HG02885 (cell line): ENCODE measurements at regions not wholly inside any gene's neighbourhood (a gene's known extent, or its start where the extent isn't known, plus 50 kb on each side); places are given as distances from the start of the nearest gene placed in this dataset.
A peak's percentile ranks its signal among the peaks of the same experiment; 100 is the strongest.
"Not testable (repeated sequence)": the region's sequence is repeated elsewhere in the genome, so short reads cannot be mapped to it uniquely, and the experiment has no call there.

Experiments
- ATAC-seq: cut with Tn5 transposase; IDR thresholded peaks from one replicate; pipeline ENCODE4 v1.9.1; 2021; ENCODE audit warnings: mild to moderate bottlenecking; ENCODE audit not compliant: unreplicated experiment, poor library complexity

DNA sequence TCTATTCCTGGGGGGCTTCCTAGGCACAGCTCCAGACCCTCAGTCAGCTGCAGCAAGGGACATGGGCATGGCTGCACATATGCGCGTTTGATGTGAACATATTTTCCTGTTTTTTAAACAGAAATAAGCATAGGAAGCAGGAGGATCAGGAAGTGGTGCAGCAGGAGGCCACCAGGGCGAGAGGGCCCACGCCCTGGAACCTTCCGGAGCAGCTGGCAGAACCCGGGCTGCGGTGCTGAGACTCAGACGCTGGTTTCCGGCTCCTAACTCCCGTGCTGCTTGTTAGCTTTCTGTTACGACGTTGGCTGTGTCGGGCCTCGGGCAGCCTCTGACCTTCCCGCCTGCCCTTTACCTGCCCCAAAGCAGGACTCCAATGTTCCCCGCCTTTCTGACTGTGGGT is 5399.5 kb upstream of the TPTE start:
- ATAC-seq = not testable (repeated sequence)

DNA sequence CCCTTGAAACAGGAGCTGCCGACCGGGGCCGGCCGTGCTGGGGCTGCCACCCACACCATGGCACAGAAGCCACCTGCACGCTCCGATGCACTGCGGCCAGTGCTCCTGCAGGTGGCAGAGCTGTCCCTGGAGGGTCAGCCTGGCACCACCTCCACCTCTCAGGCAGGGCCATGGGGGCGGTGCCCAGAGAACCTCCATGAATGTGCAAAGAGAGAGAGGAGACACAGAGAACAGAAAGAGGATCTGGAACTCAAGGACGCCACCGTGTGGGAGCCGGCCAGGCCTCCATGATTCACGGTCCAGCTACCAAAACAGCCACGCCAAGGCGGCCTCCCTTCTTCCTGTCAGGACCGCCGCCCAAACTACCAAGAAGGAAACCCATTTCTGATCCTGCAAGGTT is 5397.7 kb upstream of the TPTE start:
- ATAC-seq = not testable (repeated sequence)

DNA sequence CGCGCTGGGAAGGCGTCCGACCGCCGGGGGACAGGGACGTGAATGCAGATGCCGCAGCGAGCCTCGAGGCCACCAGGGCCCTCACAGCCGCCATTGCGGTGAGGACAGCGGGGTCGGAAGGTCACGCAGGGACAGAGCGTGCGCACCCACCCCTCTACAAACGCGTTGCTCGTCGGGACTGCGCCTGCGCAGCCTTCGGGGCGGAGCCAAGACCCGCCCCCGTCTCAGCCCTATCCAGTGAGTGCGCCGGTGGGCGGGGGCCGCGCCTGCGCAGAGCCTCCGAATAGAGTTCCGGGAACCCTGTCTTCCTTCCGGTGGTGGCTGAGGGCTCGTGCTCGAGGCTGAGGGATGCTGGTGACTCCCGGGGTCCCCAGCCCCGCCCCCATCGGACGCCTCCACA is 5393.1 kb upstream of the TPTE start:
- ATAC-seq = peak; percentile 93

DNA sequence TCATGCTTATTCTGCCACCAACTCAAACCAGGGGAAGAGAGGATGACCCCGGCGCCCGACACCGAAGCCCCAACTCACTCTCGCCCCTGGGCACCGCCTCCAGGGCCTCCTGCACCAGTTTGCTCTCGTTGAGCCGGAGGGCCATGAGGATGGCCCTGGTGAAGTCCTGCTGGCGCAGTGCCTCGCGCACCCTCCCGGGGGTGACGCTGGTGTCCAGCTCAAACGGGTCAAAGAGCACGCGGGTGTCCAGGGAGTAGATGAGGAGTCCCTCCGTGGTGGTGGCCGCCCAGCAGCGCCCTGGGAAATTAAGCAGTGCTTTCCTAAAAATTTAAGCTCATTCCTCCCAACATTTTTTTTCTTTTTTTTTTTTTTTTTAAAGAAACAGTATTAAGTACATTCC is 5387.6 kb upstream of the TPTE start:
- ATAC-seq = not testable (repeated sequence)

DNA sequence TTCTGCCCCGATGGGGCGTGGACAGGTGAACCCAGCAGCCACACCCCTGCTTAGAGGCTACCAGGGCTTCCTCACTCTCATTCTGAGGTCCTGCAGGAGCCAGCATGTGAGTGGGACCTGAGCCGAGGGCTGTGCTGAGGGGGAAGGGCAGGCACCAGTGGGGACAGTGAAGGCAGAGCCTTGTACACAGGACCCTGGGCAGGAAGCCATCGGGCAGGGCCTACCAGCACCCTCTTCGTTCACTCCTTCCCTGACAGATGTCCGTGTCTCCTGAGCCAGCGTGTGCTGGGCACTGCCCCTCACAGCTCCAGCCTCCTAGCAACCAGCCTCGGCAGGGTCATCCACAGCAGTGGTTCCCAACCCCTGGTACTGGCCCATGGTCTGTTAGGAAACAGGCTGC is 5385.0 kb upstream of the TPTE start:
- not testable (repeated sequence) for ATAC-seq

DNA sequence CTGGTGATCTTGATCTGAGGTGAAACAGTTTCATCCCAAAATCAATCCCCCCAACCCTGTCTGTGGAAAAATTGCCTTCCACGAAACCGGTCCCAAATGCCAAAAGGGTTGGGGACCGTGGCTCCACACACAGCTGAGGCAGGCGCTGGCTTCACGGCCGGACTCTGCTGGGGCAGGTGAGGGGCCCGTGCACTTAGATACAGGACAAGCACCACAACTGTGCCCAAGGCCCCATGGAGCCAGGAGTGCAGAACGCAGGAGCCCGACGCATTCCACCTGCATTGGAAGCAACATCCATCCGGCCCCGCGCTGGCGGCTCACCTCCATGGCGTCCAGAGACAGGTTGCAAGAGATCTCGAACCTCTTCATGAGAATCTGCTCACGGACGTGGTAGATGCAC is 5384.4 kb upstream of the TPTE start:
- not testable (repeated sequence) for ATAC-seq

DNA sequence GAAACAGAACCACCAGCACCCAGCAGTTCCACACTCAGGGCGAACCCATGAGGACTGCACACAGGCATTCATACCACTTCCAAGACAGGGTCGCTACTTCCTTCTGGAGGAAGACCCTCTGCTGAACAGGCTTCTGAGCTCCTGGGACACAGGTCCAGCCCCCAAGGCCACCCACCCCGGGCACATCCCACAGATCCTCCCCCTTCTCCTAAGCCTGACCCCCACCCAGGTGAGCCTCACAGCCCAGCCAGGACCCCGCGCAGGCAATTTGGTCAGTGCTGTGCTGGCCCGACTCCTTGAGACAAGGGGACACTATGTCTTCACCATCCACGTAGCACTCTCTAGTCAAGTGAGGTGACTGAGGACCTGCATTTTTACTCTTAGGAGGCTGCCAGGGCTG is 5382.7 kb upstream of the TPTE start:
- not testable (repeated sequence) for ATAC-seq

DNA sequence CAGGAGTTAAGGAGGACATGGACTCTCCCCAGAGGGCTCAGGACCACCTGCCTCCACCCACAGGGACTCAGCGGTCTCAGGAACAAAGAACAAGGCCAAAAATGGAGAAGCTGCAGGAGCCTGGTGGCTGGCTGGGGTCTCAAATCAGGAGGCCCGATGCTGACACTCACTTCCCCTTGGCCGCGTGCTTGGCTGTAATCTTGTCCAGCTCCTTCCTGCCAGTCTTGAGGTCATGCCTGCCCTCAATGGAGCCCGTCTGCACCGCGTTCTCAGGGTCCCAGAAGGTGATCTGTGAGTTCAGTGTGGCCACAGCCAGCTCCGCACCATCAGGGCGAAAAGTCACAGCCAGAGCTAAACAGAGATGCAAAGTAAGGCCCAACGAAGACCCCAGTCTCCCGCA is 5381.9 kb upstream of the TPTE start:
- ATAC-seq = not testable (repeated sequence)

DNA sequence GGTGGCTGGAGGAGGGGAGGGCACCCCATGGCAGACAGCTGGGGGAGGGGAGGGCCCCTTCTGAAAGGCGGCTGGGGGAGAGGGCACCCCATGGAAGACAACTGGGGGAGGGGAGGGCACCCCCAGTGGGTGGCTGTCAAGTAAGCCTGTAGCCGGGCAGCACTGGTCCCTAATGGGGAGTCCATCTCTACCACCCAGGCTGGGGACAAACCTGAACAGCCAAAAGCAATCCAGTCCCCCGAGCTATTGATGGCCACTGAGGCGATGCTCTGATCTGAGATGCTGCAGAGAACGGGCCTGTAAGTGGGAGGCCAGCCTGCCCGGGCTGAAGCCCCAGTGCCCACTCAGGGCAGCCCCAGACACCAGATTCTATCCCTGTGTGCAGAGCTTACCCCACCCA is 5378.4 kb upstream of the TPTE start:
- ATAC-seq = not testable (repeated sequence)

DNA sequence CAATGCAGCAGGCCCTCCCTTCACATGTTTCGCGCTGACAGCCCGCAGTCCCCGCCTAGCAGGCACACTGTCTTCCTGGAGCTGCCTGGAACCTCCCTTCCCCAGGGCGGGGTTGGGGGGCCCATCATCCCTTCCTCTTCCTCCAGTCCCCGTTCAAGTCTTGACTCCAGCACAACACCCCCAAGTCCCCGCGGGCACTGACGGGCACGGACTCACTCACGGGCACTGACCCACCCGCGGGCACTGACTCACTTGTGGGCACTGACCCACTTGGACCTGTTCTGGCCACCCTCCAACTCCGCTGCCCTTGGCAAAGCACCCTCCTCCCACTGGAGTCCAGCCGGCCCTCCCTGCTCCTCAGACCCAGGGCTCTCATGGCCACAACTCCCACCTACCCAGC is 5376.7 kb upstream of the TPTE start:
- not testable (repeated sequence) for ATAC-seq

DNA sequence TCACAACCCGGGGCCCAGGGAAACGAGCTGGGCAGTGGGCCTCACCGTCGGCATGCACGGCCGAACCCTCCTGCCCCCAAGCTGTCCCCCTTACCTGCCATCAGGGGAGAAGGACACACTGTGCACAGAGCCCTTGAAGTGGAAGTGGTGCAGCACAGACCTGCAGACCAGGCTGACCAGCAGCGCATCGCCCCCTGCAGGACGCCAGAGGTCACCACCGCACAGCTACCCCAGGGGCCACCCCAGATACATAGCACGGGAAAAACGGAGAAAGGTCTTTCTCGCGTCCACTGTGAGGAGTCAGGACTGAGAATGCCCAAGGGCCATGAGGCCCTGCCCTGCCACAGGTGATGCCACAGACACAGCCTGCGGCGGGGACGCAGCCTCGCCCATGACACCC is 5373.7 kb upstream of the TPTE start:
- not testable (repeated sequence) for ATAC-seq

DNA sequence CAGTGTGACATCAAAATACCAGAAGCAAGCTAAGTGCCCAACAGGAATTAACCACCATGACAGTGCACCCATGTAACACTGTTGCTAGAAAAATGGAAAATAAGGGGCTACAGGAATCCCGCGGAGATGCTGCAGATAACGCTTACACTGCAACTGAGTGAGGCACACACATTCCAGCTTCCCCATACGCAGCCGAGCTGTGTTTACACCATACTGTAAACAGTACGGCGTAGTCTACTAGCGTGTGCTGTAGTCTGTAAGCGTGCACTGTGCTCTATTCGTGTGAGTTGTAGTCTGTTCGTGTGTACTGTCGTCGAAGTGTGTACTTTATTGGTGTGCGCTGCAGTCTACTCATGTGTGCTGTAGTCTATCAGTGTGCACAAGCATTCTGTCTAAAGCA is 5372.2 kb upstream of the TPTE start:
- not testable (repeated sequence) for ATAC-seq

DNA sequence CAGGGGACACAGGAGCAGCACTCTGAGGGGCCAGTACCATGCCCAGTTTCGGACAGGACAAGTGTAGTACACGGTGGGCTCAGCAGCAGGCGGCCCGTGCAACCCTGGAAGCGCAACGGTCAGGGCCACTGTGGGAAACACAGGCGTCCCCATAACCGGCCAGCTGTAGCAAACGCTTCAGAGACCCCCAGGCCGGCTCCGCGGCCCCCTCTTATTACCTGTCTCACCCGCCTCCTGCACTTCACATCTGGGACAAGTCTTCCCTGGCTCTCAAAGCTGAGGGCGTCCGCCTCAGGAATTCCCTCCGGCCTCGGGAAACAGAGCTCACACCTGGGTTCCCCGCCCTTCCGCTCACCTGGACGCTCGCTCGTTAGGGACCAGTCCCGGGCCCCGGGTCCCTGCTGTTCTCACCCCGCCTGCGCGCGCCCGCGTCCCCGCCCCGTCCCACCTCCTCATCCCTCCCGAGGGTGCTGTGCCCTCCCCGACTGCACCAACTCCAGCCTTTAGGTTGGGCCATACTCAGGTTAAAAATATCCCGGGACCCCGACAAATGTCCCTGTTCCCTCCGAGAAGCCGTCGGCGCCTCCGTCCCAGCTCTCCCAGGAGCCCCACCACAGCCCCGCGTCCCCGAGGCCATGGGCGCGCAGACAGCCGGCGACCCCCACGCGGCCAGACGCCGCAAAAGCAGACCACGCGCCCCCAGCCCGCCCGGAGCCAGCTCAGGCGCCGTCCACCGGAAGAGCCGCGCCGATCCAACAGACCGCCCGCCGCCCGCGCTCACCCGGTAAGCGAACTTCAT is 5367.3 kb upstream of the TPTE start:
- ATAC-seq = not testable (repeated sequence)

DNA sequence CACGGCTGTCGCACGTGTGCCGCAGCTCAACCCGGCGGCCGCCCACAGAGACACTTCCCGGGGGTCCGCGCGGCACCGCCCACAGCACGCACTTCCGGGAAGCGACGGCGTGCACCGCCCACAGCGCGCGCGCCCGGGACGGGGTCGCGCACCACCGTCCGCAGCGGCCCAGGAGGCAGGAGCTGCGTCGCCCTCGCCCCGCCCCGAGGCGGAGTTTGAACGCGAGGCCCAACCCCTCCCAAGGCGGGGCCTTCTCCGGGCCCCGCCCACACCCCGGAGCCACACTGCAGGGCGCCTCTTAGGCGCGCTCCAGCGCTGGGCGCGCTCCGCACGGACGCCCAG is 5366.8 kb upstream of the TPTE start:
- peak; percentile 98 for ATAC-seq

DNA sequence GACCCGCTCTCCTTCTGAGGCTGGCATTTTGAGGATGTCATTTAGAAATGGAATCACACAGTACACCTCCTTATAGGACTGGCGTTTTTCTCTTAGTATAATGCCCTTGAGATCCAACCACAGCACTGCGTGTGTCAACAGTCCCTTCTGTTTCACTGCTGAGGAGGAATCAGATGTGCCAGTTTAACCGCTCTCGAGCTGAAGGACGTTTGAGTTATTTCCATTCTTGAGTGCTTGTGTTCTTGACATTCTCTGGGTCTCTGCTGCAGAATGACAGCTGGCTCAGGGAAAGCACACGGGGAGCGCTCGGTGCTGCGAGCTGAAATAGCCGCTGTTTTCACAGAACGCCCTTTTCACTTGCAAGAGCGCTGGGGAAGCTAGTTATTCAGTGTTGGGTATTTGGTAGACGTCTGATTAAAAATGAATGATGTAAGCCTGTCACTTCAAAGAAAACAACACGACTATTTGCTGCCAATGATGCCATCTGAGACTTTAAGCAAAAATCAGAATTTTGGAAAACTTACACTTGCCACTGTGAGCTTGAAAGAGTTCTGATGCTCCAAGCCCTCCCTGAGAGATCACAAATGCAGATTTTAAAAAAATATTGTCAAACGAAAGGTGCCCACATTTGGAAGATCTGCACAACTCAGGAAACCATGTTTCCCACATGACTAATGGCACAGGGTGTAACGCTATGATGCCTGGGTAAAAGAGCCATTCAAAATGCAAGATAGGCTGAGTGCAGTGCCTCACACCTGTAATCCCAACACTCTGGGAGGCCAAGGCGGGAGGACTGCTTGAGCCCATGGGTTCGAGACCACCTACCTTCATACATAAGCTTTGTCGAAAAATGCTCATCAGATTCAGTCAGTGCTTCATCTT is 5358.4 kb upstream of the TPTE start:
- ATAC-seq = not testable (repeated sequence)

DNA sequence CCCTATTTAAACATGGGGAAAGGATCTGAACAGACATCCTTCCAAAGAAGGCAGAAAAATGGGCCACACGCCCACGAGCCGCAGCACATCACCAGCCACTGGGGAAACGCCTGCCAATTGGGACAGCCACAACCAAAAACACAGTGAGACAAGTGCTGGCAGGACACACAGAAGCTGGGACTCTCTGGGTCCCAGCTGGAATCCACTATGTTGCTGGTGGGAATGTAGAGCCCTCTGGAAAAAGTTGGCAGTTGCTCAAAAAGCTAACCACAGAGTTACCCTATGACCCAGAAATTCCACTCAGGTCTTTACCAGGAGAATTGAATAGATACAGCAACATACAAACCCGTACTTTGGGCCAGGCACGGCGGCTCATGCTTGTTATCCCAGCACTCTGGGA is 5355.6 kb upstream of the TPTE start:
- ATAC-seq = not testable (repeated sequence)
